LNCAP (cell line): ENCODE measurements at regions not wholly inside any gene's neighbourhood (a gene's known extent, or its start where the extent isn't known, plus 50 kb on each side); places are given as distances from the start of the nearest gene placed in this dataset.

Source experiments
- TF ChIP-seq, protein P1 (sequence below): fragments of 450-650 bp; IDR thresholded peaks from 2 replicates; pipeline ENCODE4 v1.5.1; 2017; ENCODE audit warnings: mild to moderate bottlenecking

DNA sequence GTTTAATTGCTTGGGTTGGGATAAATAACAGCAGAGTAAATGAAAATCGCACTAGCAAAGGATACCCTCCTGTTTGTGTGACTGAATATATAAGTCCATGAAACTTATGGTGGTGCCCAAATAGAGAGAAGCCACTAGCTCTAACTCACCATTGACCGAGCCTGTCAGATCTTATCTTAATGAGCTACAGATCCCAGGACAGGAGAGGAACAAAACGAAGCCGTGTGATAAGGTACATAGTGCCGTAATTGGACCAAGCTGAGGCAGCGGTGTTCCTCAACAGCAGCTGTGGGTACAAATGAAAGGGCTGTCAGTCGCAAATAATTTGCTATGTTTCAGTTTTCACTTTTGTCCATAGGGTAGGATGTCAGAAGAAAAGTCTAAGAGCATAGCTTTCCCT is 276.1 kb downstream of the PTBP2 start:
- TF ChIP-seq, protein P1, sequence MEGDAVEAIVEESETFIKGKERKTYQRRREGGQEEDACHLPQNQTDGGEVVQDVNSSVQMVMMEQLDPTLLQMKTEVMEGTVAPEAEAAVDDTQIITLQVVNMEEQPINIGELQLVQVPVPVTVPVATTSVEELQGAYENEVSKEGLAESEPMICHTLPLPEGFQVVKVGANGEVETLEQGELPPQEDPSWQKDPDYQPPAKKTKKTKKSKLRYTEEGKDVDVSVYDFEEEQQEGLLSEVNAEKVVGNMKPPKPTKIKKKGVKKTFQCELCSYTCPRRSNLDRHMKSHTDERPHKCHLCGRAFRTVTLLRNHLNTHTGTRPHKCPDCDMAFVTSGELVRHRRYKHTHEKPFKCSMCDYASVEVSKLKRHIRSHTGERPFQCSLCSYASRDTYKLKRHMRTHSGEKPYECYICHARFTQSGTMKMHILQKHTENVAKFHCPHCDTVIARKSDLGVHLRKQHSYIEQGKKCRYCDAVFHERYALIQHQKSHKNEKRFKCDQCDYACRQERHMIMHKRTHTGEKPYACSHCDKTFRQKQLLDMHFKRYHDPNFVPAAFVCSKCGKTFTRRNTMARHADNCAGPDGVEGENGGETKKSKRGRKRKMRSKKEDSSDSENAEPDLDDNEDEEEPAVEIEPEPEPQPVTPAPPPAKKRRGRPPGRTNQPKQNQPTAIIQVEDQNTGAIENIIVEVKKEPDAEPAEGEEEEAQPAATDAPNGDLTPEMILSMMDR = no peak

DNA sequence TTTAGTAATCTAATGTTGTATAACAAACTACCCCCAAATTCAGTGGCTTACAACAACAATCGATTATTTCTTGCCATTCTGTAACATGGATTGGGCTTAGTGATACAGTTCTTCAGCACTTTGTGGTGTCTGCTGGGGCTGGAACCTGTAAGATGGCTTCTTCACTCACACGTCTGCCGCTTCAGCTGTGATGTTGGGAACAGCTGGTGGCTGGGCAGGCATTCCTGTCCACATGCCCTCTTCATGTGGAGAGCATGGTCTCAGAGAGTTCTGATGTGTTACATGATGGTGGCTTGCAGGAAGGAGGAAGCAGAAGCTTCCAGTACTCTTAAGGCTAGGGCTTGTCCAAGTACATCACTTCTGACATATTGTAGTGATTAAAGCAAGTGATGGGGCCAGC is 276.9 kb downstream of the PTBP2 start:
- TF ChIP-seq, protein P1 = no peak

DNA sequence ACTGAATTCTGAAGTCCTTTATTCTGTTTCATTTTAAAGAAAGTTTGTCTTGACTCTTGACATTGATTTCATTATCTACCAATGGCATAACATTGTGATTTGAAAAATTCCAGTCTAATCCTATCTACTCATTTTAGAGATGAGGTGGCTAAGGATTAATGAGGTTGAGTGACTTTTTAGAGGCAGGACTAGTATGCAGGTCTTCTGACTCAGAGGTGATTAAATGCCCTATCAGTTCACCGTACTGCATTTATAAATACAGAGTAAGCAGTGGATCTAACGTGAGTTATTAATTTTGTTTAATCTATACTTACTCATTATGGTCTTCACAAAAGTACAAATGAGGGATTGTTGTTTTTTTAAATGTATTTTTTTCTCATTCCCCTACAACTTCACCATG is 277.6 kb downstream of the PTBP2 start:
- TF ChIP-seq, protein P1 = no peak

DNA sequence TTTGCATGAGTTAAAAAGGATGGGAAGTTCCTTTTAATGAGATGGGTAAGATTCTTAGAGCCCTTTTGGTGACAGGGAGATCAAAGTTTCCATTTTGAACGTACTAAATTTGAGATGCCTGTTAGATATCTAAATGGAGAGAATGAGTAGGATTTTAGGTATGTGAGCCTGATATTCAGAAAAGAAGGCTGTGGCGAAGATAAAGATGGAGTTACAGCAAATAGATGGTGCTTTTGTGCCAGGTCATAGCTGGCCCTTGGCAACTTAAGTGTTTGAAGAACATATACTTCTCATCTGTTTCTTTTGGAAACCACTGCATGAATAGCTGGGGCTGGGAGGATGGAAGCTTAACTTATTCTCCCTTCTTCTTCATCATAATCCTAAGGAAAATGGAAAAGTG is 282.5 kb downstream of the PTBP2 start:
- TF ChIP-seq, protein P1 = no peak

DNA sequence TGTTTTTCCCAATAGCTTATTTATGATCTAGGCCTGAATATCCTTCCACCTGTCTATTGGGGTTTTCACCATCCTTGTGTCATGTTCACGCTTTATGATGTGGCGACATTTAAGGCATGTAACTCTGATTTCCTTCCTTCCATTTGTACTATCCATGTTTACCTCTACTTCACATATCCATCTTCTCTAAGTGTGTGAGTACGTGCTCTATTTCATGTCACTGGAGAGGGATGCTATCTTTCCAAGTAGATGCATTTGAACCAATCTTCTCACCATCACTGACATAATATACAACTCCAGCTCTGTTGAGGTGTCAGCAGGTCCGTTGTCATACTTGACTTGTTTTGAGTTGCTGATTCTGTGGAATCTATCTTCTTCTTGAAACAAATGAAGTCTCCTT is 283.2 kb downstream of the PTBP2 start:
- TF ChIP-seq, protein P1 = no peak

DNA sequence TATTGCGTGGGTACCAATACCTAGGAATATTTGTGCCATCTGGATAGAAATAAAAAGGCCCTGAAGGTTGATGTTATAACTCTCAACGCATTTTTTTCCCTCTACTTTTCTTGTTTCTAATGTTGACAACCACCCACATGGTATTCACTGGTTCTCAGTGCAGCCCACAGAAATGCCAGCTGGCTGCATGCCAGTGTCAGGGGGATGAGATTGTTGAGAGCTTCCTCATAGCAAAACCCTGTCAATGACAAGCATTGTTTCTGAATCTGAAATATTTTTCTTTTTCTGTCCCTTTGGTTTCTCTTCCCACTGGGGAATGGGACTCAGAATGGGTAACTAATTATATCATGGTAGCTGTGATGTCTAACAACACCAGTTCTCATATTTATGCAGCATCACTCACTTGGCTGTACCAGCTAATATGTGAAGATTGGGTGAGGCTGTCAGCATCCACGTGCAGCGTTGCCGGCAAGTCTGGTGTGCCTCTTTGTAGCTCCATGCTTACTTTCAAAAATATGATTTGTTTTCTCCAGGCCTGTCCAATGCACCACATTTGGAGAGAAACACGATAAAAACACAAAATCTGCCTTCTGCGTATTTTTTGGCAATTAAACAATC is 284.6 kb downstream of the PTBP2 start:
- TF ChIP-seq, protein P1 = no peak

DNA sequence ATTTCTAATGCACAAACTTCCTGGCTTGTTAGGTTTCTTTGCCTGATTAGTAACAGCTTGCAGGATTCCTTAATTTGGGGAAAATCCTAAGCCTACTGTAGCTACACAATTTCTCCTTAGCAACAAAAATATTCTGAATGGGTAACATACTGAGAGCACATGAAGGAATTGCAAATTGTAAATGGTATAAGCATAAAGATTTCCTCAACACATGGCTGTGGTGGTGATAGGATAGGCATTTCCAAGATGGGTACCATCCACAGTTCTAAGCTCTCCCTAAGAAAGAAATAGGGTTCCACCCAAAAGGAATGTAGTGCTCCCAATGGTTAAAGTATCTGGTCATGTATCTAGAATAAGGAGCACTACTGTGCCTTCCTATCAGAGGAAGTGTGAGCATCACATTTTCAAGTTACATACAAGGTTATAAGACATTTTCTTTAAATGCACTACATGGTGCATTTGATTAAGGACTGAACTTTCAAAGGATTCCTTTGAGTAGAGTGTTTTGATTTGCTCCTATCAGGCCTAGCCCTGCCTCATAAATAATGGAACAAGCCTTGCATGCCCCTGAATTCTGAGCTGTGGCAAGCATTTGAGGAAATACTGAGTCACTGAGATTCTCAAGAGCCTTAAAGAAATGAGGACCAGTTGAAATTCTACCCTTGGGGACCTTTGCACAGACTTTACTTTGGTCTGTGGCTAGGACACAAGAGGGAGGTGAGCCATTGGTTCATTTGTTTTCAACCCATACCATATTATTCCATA is 286.4 kb downstream of the PTBP2 start:
- TF ChIP-seq, protein P1 = no peak
